Islet of Langerhans (tissue), 1 donor: ENCODE measurements at regions not wholly inside any gene's neighbourhood (a gene's known extent, or its start where the extent isn't known, plus 50 kb on each side); places are given as distances from the start of the nearest gene placed in this dataset.
"Not testable (repeated sequence)": the region's sequence is repeated elsewhere in the genome, so short reads cannot be mapped to it uniquely, and the experiment has no call there.

ENCODE experiments used
- FAIRE-seq: peaks from one replicate; lab custom pipeline; 2011; peaks lifted over from hg19 to GRCh38; lab: Jason Lieb, UNC

GRCh38 chr16:59514651-59515050 is 780.5 kb upstream of the GOT2 start:
- FAIRE-seq: no peak

DNA sequence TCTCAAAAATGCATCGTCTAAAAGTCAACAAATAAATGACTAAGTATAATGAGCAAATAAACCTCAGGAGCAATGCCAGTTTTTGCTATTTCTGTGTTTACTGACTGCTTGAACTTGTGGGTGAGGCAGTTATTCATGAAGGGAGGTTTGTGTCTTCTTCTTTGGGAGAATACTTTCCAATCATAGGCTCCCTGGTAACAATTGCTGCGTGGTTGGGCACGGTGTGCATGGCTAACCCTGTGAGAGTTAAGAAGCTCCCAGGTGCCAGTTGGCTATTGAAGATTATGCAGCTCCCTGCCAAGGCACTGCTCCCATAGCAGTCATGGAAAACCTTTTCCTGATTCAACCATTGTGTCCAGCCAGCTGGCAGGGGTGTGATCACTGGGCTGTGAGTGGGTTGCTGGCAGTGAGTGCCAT is 775.9 kb upstream of the GOT2 start:
- FAIRE-seq: no peak

GRCh38 chr16:59500601-59501000 is 766.5 kb upstream of the GOT2 start:
- no peak for FAIRE-seq

DNA sequence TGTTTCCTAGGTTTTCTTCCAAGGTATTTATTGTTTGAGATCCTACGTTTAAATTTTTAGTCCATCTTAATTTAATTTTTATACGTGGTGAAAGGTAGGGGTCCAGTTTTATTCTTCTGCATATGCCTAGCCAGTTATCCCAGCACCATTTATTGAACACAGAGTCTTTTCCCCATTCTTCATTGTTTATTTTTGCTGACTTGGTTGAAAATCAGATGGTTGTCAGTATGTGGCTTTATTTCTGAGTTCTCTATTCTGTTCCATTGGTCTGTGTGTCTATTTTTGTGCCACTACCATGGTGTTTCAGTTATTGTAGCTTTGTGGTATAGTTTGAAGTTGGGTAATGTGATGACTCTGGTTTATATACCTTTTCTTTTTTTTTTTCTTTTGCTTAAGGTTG is 753.0 kb upstream of the GOT2 start:
- FAIRE-seq: no peak

- FAIRE-seq: no peak
Measured at GRCh38 chr16:59484833-59485516, 750.9 kb upstream of the GOT2 start.

GRCh38 chr16:59478838-59479237 is 744.7 kb upstream of the GOT2 start:
- no peak for FAIRE-seq

- FAIRE-seq: no peak
Measured at GRCh38 chr16:59470556-59470955, 736.4 kb upstream of the GOT2 start.

DNA sequence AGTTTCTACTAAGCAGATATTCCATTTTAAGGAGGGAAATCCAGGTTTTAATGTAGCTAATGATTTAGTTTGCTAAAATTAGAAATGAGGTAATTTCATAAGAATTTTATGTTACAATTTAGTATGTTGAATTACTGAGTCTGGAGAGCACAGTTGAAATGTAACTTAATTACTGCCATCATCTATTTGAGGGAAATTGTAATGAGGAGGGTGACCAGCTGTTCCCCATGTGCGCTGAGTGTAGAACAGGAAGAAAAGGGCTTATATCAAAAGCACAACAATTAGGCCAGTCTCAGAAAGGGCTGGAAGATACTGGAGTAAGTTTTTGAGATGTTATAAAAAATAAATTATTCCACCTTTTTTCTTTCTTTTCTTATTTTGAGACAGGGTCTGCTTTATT is 735.1 kb upstream of the GOT2 start:
- no peak for FAIRE-seq

DNA sequence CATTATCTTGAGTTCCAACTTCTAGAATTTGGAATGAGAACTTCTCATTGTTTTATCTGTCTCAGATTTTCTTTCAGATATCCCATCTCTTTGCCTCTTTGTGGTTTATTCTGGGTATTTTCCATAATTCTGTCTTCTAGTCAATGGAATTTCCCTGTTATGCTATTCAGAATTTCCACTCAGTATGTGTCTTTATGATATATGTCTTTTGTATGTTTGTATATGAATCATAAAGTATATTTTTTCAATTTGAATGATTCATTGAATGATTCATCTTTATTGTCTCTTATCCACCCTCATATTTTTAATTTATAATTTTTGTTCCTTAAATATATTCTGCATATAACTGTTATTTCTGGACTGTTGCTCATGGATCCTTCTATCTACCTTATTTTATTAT is 729.7 kb upstream of the GOT2 start:
- FAIRE-seq: no peak

GRCh38 chr16:59459806-59460205 is 725.7 kb upstream of the GOT2 start:
- FAIRE-seq: no peak

GRCh38 chr16:59455497-59455896 is 721.4 kb upstream of the GOT2 start:
- no peak for FAIRE-seq

DNA sequence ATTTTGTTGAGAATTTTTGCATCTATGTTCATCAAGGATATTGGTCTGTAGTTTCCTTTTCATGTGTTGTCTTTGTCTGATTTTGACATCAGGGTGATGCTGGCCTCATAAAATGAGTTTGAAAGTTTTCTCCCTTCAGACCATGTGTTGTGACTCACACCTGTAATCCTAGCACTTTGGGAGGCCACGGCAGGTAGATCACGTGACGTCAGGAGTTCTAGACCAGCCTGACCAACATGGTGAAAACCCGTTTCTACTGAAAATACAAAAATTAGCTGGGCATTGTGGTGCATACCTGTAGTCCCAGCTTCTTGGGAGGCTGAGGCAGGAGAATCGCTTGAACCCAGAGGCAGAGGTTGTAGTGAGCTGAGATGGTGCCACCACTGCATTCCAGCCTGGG is 716.4 kb upstream of the GOT2 start:
- not testable (repeated sequence) for FAIRE-seq

GRCh38 chr16:59440502-59440901 is 706.4 kb upstream of the GOT2 start:
- FAIRE-seq: no peak

DNA sequence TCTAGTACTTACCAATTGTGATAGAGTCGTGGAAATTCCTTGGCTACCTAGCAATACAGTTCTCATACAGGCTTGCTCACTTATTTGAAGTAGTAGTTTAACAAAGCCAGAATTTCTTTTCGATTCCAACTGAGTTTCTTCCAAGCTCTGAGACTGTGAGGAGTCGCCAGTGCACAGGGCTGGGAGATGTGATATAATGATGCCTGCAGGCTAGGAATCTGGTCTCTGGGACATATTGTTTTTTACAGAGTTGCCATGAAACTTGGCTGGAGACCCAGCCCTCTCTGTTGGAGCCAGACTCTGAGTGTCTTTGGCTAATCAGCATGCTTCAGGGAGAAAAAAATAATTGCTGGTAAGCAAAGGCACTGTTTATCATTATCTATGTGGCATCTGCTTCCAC is 698.8 kb upstream of the GOT2 start:
- no peak for FAIRE-seq

- no peak for FAIRE-seq
Measured at GRCh38 chr16:59432276-59432675, 698.2 kb upstream of the GOT2 start.

- no peak for FAIRE-seq
Measured at GRCh38 chr16:59424714-59425273, 690.7 kb upstream of the GOT2 start.

- FAIRE-seq: peak; percentile 30
Measured at GRCh38 chr16:59411961-59412841, 678.1 kb upstream of the GOT2 start.

- no peak for FAIRE-seq
Measured at GRCh38 chr16:59410451-59410850, 676.3 kb upstream of the GOT2 start.

DNA sequence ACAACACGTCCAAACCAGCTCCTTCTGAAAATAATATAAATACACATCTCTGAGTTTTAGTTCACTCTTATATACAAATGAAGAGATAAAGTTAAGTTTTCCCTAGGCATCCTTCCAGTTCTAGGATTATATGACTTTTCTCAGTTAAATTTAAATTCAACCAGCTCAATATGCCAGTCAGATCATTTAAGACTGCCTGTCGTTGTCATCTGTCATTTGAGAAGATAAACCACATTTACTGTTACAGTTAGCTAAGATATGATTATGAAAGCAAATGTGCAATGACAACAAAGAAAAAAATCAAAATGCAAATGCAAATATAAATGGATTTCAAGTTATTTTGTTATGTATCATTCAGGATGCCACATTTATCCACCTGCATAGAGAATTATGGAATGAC is 671.7 kb upstream of the GOT2 start:
- no peak for FAIRE-seq

DNA sequence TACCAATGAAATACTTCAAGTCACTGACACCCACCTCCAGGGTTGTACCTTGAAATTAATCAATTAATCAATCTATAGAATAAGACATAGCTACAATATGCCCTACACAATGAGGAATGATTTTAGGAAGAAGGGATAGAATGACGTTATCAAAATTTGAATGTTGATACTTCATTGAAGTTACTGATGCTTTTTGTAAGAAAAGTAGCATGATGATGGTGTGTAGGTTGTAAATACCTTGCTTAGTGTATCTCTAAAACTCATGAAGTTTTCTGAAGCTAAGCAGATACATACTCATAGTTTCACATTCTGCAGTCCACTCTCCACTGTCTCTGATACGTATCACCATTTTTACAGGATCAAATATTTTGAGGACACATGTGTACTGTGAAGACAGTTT is 670.4 kb upstream of the GOT2 start:
- FAIRE-seq: no peak

- no peak for FAIRE-seq
Measured at GRCh38 chr16:59400830-59401229, 666.7 kb upstream of the GOT2 start.

GRCh38 chr16:59397638-59398037 is 663.5 kb upstream of the GOT2 start:
- FAIRE-seq: no peak

DNA sequence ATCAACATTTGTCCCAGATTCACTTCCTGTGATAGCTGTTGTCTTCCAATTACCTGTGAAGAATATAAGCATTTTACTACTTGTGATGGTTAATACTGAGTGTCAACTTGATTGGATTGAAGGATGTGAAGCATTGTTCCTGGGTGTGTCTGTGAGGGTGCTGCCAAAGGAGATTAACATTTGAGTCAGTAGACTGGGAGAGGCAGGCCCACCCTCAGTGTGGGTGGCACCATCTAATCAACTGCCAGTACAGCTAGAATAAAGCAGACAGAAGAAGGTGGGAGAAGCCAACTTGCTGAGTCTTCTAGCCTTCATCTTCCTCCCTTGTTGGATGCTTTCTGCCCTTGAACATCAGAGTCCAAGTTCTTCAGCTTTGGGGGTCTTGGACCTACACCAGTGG is 660.4 kb upstream of the GOT2 start:
- FAIRE-seq: no peak

GRCh38 chr16:59392911-59393310 is 658.8 kb upstream of the GOT2 start:
- no peak for FAIRE-seq
